ENCODE measurements at regions not wholly inside any gene's neighbourhood (a gene's known extent, or its start where the extent isn't known, plus 50 kb on each side); places are given as distances from the start of the nearest gene placed in this dataset.

GRCh38 chr10:36493516-36493880 lies 631.9 kb upstream of the ANKRD30A start:
- H3K4me3 Mint-ChIP-seq (ENCODE audit: unreplicated experiment) = no peak overlapping the region
- no peak for DNase-seq (ENCODE audit: low spot score)
- H3K27ac Mint-ChIP-seq (ENCODE audit: unreplicated experiment) = no peak overlapping the region
- no peaks in the 10 kb centered on the region for H3K9me3 Mint-ChIP-seq (ENCODE audit: unreplicated experiment)
- peaks cover 6% of the 10 kb centered on the region for H3K4me1 Mint-ChIP-seq (ENCODE audit: unreplicated experiment)
- no peak for TF ChIP-seq CTCF (IDR thresholded peaks at IDR 0.05; ENCODE audit: unreplicated experiment)
- peaks cover 2% of the 10 kb centered on the region for H3K27me3 Mint-ChIP-seq (ENCODE audit: unreplicated experiment)
- no peaks in the 10 kb centered on the region for H3K36me3 Mint-ChIP-seq (ENCODE audit: low read depth, unreplicated experiment)

- Mint-ChIP-seq H3K4me3 (ENCODE audit: unreplicated experiment) (no peak overlapping the region), H3K27me3 (ENCODE audit: unreplicated experiment) (peaks cover 2% of the 10 kb centered on the region), H3K36me3 (ENCODE audit: low read depth, unreplicated experiment) (no peaks in the 10 kb centered on the region), H3K4me1 (ENCODE audit: unreplicated experiment) (peaks cover 6% of the 10 kb centered on the region), H3K27ac (ENCODE audit: unreplicated experiment) (no peak overlapping the region), H3K9me3 (ENCODE audit: unreplicated experiment) (no peaks in the 10 kb centered on the region)
- no peak for TF ChIP-seq CTCF (IDR thresholded peaks at IDR 0.05; ENCODE audit: unreplicated experiment)
- no peak for DNase-seq (ENCODE audit: low spot score)
These were observed 632.5 kb upstream of the ANKRD30A start for GRCh38 chr10:36492590-36493515.

GRCh38 chr10:36491926-36492325 lies 633.5 kb upstream of the ANKRD30A start:
- TF ChIP-seq CTCF (IDR thresholded peaks at IDR 0.05; ENCODE audit: unreplicated experiment) = no peak
- no peaks in the 10 kb centered on the region for H3K9me3 Mint-ChIP-seq (ENCODE audit: unreplicated experiment)
- H3K36me3 Mint-ChIP-seq (ENCODE audit: low read depth, unreplicated experiment) = no peaks in the 10 kb centered on the region
- H3K27me3 Mint-ChIP-seq (ENCODE audit: unreplicated experiment) = peaks cover 3% of the 10 kb centered on the region
- H3K4me3 Mint-ChIP-seq (ENCODE audit: unreplicated experiment) = no peak overlapping the region
- DNase-seq (ENCODE audit: low spot score) = no peak
- no peak overlapping the region for H3K27ac Mint-ChIP-seq (ENCODE audit: unreplicated experiment)
- H3K4me1 Mint-ChIP-seq (ENCODE audit: unreplicated experiment) = peaks cover 6% of the 10 kb centered on the region

GRCh38 chr10:36489611-36490228 lies 635.7 kb upstream of the ANKRD30A start:
- no peak for TF ChIP-seq CTCF (IDR thresholded peaks at IDR 0.05; ENCODE audit: unreplicated experiment)
- Mint-ChIP-seq H3K9me3 (ENCODE audit: unreplicated experiment) (no peaks in the 10 kb centered on the region), H3K4me1 (ENCODE audit: unreplicated experiment) (peaks cover 6% of the 10 kb centered on the region), H3K27ac (ENCODE audit: unreplicated experiment) (no peak overlapping the region), H3K36me3 (ENCODE audit: low read depth, unreplicated experiment) (no peaks in the 10 kb centered on the region), H3K4me3 (ENCODE audit: unreplicated experiment) (no peak overlapping the region), H3K27me3 (ENCODE audit: unreplicated experiment) (peaks cover 1% of the 10 kb centered on the region)
- DNase-seq (ENCODE audit: low spot score) = no peak

- DNase-seq (ENCODE audit: low spot score) = no peak
- Mint-ChIP-seq H3K27ac (ENCODE audit: unreplicated experiment) (no peak overlapping the region), H3K27me3 (ENCODE audit: unreplicated experiment) (peaks cover 1% of the 10 kb centered on the region), H3K4me1 (ENCODE audit: unreplicated experiment) (peaks cover 6% of the 10 kb centered on the region), H3K4me3 (ENCODE audit: unreplicated experiment) (no peak overlapping the region), H3K9me3 (ENCODE audit: unreplicated experiment) (no peaks in the 10 kb centered on the region), H3K36me3 (ENCODE audit: low read depth, unreplicated experiment) (no peaks in the 10 kb centered on the region)
- no peak for TF ChIP-seq CTCF (IDR thresholded peaks at IDR 0.05; ENCODE audit: unreplicated experiment)
These were observed 636.2 kb upstream of the ANKRD30A start for GRCh38 chr10:36489181-36489580.

Data from endothelial cell (in vitro differentiated cells).